GM18873 (cell line): ENCODE measurements at regions not wholly inside any gene's neighbourhood (a gene's known extent, or its start where the extent isn't known, plus 50 kb on each side); places are given as distances from the start of the nearest gene placed in this dataset.

Experiments
- ATAC-seq: cut with Tn5 transposase; IDR thresholded peaks from one replicate; pipeline ENCODE4 v1.9.1; 2021; ENCODE audit warnings: mild to moderate bottlenecking, moderate library complexity, moderate number of reproducible peaks; ENCODE audit not compliant: unreplicated experiment, low FRiP score

GRCh38 chr2:19846567-19846966 lies 55.2 kb downstream of the TTC32 start:
- ATAC-seq = no peak

- ATAC-seq = no peak
These were observed 55.8 kb downstream of the TTC32 start for GRCh38 chr2:19846030-19846429.

- ATAC-seq = no peak
These were observed 56.4 kb downstream of the TTC32 start for GRCh38 chr2:19845323-19845920.

GRCh38 chr2:19844750-19845149 lies 57.0 kb downstream of the TTC32 start:
- ATAC-seq = no peak

DNA sequence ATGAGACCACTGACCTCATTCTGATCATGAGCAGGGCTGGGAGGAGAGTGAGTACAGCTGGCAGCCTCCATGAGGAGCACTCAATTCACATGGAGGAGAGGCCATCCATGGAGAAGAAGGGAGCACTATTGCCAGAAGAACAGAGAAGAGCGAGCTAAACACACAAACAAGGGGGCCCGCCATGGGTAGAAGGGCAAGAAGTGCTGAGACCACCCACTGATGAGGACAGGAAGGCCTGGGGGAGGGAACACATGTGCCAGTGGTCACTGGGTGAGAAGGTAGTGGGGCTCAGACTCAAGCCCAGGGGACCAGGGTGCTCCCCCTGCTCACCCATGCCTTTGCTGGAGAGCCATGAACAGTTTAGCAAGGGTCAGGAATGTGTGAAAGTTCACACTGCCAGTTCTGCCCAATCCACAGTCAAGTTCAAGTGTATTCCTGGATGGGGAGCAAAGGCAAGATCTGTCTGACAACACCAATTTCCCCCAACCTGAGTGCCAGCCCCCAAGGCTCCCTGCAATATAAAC lies 57.7 kb downstream of the TTC32 start:
- ATAC-seq = no peak

DNA sequence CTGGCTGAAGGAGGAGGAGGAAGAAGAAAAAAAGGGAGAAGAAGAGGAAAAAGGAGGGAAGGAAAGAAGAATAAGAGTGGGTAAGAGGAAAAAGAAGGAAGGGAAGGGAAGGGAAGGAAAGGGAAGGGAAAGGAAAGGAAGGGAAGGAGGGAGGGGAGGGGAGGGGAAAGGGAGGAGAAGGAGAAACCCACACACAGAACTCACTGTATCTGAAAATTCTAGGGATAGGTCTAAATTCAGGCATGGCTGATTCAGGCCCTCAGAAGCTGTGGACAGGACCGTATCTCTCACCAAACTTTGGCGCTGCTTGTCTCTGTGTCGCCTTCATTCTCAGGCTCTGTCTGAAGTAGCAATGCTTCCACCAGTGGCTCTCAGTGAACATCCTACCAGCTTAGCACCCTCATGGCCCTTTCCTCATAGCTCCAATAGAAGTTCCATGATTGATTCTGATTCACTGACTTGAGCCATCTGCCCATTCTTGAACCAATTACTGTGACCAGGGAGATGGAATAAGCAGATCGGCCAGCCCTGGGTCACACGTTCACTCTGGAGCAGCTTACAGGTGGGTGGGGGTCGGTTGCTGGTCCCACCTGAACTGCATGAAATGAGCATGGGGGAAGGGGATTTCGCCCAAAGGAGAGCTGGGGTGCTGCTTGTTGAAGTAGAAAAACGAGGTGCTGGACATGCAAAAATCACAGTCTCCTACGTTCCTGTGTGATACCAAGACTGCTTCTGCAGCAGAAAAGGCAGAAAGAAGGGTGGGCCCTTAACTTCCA lies 59.7 kb downstream of the TTC32 start:
- no peak for ATAC-seq

DNA sequence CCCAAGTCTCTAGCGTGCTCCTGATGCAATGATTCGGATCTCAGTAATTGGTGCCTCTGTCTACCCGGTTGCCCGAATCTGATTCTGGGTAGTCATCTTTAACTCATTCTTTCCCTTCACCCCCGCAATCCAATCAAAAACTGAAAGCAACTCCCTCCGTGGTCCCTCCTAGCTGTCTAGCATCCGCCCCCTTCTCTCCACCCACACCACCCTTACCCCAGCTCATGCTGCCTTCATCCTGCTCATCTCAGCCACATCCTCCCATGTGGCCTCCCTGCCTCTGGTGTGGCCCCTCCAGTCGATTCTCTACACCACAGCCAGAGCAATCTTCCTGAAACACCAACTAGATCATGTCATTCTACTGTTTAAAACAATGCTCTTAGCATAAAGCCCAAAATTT lies 62.3 kb downstream of the TTC32 start:
- ATAC-seq = no peak

GRCh38 chr2:19838616-19839015 lies 63.2 kb downstream of the TTC32 start:
- no peak for ATAC-seq

- ATAC-seq = no peak
These were observed 64.5 kb downstream of the TTC32 start for GRCh38 chr2:19837235-19837766.

GRCh38 chr2:19835781-19836281 lies 66.0 kb downstream of the TTC32 start:
- no peak for ATAC-seq

DNA sequence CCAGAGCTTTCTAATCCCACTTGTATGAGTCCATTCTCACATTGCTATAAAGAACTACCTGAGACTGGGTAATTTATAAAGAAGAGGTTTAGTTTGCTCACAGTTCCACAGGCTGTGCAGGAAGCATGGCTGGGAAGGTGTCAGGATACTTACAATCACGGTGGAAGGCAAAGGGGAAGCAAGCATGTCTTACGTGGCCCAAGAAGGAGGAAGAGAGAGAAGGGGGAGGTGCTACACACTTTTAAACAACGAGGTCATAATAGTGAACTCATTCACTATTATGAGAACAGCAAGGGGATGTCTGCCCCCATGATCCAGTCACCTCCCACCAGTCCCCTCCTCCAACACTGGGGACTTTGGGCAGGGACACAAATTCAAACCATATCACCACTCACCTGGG lies 67.8 kb downstream of the TTC32 start:
- ATAC-seq = no peak

GRCh38 chr2:19829672-19830071 lies 72.1 kb downstream of the TTC32 start:
- ATAC-seq = no peak

- no peak for ATAC-seq
These were observed 74.9 kb downstream of the TTC32 start for GRCh38 chr2:19826874-19827273.

- ATAC-seq = no peak
These were observed 78.3 kb downstream of the TTC32 start for GRCh38 chr2:19823507-19823906.

DNA sequence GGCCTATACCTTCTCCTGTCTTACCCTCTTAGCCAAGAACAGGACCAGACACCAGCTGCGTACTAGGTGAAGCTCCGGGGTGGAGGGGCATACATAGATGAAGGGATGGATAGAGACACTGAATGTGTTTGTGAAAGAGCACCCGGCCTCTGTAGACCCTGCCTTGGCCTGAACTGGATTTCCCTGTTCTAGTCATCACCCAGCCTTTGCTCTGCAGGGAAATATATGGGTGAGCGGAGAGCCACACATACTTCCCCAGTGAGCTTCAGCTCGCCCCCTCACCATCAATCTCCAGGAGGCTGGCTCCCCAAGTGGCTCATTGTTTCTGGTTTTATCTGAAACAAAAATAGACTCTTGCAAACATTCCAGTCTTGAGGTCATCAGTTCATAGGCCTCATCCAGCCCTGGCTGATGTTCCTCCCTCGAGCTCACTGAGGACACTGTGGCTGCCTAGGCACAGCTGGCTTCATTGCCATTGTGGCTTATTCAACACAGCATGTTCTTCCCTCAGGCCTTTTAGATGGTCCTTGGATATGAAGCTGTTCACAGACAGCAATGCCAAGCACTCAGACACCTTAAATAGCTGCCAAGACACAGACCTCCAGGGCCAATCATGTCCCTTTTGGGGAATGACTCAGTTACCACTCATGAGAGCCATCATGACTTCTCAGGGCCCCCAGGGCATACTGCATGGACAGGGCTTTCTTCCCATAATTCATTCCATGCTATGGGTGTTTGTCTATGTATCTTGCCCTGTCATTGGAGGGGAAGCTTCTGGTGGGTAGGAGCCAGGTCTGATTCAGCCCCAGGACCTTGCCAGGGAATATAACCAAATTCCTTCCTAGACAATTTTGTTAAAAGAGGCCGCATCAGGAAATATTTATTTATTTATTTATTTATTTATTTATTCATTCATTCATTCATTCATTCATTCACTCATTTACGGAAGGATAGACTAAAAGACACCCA lies 82.4 kb downstream of the TTC32 start:
- no peak for ATAC-seq

DNA sequence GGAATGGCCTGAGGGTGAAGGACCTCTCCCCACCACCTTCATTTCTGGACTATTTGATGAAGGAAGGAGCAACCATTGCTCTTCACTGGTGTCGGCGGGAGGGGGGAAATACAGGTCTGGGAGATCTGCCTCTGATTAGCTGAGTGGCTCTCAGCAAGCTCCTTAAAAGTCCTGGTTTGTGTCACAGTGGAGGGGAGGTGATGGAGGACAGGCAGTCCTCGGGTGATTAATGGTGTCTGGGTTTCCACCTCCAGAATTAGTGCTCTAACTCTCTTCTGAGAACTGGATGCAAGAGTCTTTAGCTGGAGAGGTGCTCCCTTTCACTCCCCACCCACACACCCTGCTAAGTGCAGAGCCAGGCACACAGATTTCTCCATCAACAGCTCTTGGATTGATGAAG lies 83.2 kb downstream of the TTC32 start:
- ATAC-seq = no peak

- no peak for ATAC-seq
These were observed 83.7 kb downstream of the TTC32 start for GRCh38 chr2:19818039-19818438.

DNA sequence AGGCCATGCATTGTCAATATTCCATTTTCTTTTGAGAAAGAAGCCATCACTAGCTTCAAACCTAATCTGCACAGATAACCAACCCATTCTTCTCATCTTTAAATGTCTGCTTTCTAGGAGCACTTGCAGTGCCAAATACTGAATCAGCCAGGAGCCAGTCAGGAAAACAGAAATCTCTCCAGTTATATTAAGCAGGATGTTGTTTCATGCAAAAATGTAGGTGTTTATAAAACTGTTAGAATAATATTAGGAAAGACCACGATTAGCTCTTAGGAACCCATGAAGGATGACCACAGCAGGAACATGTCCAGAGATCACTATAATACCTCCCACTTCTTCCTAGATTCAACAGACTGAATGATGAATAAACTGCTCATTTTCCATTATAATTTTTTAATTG lies 86.0 kb downstream of the TTC32 start:
- ATAC-seq = no peak

GRCh38 chr2:19812166-19812565 lies 89.6 kb downstream of the TTC32 start:
- ATAC-seq = no peak

GRCh38 chr2:19811186-19811585 lies 90.6 kb downstream of the TTC32 start:
- ATAC-seq = no peak
